Testis (tissue), 2 donors: ENCODE measurements at regions not wholly inside any gene's neighbourhood (a gene's known extent, or its start where the extent isn't known, plus 50 kb on each side); places are given as distances from the start of the nearest gene placed in this dataset.

Source experiments
- DNase-seq: peaks from one replicate; pipeline ENCODE4 v3.0.0-alpha.2; 2019
- H3K27ac ChIP-seq, 2 donors: fragments of 200-600 bp; sonication (generic); one replicate each; pipeline ENCODE4 v1.5.1; 2019
- H3K27me3 ChIP-seq: fragments of 200-600 bp; sonication (generic); one replicate; pipeline ENCODE4 v1.5.1; 2019
- H3K36me3 ChIP-seq: fragments of 200-600 bp; sonication (generic); one replicate; pipeline ENCODE4 v1.5.1; 2017; ENCODE audit warnings: low read depth; ENCODE audit errors: missing control alignments
- H3K4me1 ChIP-seq: fragments of 200-600 bp; sonication (generic); one replicate; pipeline ENCODE4 v1.5.1; 2019
- H3K4me3 ChIP-seq, 2 donors: fragments of 200-600 bp; sonication (generic); one replicate each; pipeline ENCODE4 v1.5.1; 2017 to 2019
- H3K9me3 ChIP-seq: fragments of 200-600 bp; sonication (generic); one replicate; pipeline ENCODE4 v1.5.1; 2017
- POLR2A ChIP-seq: fragments of 450-650 bp; IDR thresholded peaks from one replicate; pipeline ENCODE4 v1.6.1; 2017; ENCODE audit warnings: antibody characterized with exemption, mild to moderate bottlenecking, moderate library complexity
- WGBS, 2 donors: methylation state at CpG; one replicate each; pipeline ENCODE4 v1.1.5; 2018; 5-methylcytosine and 5-hydroxymethylcytosine counted together
- intact Hi-C: fragments of 100-400 bp; cut with DNase I; formaldehyde crosslinking; loops from one replicate; pipeline ENCODE4 v1.15.1; 2023; ENCODE audit warnings: low total_unique reads
- TF ChIP-seq, protein P1 (sequence below), 3 experiments: fragments of 450-650 bp in 2 of 3; fragments of 200-600 bp in 1 of 3; sonication (generic) in 1 of 3; IDR thresholded peaks; one replicate each; pipeline ENCODE4 v1.5.1; 2016 to 2019; ENCODE audit warnings: antibody characterized with exemption in 3 of 3, mild to moderate bottlenecking in 2 of 3, moderate library complexity in 1 of 3

DNA sequence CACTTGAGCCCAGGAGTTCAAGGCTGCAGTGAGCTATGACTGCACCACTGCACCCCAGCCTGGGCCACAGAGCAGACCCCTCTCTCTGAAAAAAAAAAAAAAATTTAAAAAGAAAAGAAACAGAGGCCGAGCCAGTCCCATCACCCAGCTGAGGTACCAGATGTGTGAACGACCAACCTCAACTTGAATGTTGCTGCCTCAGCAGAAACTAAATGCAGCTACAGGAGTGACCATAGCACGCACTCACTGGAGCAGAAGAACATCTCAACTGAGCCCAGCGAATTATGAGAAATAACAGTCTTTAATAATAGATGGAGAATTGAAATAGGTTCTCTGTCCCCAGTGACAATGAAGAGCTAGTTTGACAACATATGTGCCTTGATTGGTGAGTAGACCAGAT is 53.1 kb upstream of the ST8SIA6 start:
- intact Hi-C loops = no loop called here
- no peak overlapping the region for H3K4me3 ChIP-seq
- no peaks in the 10 kb centered on the region for H3K36me3 ChIP-seq
- H3K4me1 ChIP-seq = no peaks in the 10 kb centered on the region
- H3K27me3 ChIP-seq = no peaks in the 10 kb centered on the region
- H3K27ac ChIP-seq = no peak overlapping the region
- DNase-seq = no peak
- no peaks in the 10 kb centered on the region for H3K9me3 ChIP-seq
- no peak for TF ChIP-seq POLR2A
- TF ChIP-seq, protein P1, sequence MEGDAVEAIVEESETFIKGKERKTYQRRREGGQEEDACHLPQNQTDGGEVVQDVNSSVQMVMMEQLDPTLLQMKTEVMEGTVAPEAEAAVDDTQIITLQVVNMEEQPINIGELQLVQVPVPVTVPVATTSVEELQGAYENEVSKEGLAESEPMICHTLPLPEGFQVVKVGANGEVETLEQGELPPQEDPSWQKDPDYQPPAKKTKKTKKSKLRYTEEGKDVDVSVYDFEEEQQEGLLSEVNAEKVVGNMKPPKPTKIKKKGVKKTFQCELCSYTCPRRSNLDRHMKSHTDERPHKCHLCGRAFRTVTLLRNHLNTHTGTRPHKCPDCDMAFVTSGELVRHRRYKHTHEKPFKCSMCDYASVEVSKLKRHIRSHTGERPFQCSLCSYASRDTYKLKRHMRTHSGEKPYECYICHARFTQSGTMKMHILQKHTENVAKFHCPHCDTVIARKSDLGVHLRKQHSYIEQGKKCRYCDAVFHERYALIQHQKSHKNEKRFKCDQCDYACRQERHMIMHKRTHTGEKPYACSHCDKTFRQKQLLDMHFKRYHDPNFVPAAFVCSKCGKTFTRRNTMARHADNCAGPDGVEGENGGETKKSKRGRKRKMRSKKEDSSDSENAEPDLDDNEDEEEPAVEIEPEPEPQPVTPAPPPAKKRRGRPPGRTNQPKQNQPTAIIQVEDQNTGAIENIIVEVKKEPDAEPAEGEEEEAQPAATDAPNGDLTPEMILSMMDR (IDR thresholded peaks at IDR 0.05) = no peak
- WGBS, 2 donors = 88 to 94% methylated on average over 4 of the region's 4 CpGs

DNA sequence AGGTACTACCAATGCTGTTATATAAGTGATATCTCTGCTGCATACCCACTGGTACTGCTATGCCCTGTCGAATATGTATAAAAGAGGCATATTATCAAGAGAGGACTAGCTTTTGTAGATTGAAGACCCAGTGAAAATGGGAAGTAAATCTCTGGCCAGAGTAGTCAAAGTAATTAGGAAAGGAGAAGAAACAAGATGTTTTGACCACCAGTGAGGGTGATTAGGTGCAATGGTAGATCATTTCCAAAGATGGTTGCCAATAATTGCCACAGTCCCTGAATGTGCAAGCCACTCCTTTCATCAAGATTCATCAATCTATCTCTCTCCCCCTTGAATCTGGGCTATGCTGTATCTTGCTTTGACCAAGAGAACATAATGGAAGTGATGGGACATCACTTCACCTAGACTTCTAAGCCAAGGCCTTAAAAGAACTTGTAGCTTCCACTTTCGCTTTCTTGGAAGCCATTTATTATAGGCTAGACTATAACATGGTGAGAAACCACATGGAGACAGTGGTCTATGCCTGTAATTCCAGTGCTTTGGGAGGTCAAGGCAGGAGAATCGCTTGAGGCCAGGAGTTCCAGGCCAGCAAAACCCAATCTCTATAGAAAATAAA is 52.6 kb upstream of the ST8SIA6 start:
- Histone ChIP-seq H3K36me3 (no peaks in the 10 kb centered on the region), H3K27me3 (no peaks in the 10 kb centered on the region), H3K27ac (no peak overlapping the region), H3K4me3 (no peak overlapping the region), H3K9me3 (no peaks in the 10 kb centered on the region), H3K4me1 (no peaks in the 10 kb centered on the region)
- no peak for DNase-seq
- intact Hi-C loops = no loop called here
- WGBS, 2 donors = 90 to 98% methylated on average over 3 of the region's 3 CpGs
- TF ChIP-seq, protein P1 (IDR thresholded peaks at IDR 0.05) = no peak
- no peak for TF ChIP-seq POLR2A

DNA sequence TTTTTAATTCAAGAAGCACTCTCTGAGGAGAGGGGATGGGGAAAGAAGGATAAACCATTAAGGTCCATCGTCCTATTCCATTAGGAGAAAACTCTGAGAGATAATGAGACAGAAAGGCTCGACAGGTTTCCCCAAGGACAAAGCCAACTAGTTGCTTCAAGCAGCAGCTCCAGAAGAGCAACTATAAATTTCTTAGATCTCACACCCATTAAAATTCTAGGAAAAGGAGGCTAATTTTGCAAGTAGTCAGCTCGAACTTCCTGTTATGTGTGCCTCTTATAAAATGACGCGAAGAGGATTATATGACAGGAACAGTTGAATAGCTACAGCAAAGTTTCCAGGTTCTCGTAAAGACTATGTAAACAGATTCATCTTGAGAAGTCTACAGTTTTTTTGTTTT is 52.0 kb upstream of the ST8SIA6 start:
- H3K4me3 ChIP-seq = no peak overlapping the region
- 75% methylated on average over 6 of the region's 6 CpGs for WGBS, 2 donors
- DNase-seq = no peak
- no peak overlapping the region for H3K27ac ChIP-seq
- no peaks in the 10 kb centered on the region for H3K9me3 ChIP-seq
- intact Hi-C loops = no loop called here
- no peaks in the 10 kb centered on the region for H3K36me3 ChIP-seq
- no peaks in the 10 kb centered on the region for H3K27me3 ChIP-seq
- TF ChIP-seq, protein P1 (IDR thresholded peaks at IDR 0.05) = no peak
- no peak for TF ChIP-seq POLR2A
- no peaks in the 10 kb centered on the region for H3K4me1 ChIP-seq

DNA sequence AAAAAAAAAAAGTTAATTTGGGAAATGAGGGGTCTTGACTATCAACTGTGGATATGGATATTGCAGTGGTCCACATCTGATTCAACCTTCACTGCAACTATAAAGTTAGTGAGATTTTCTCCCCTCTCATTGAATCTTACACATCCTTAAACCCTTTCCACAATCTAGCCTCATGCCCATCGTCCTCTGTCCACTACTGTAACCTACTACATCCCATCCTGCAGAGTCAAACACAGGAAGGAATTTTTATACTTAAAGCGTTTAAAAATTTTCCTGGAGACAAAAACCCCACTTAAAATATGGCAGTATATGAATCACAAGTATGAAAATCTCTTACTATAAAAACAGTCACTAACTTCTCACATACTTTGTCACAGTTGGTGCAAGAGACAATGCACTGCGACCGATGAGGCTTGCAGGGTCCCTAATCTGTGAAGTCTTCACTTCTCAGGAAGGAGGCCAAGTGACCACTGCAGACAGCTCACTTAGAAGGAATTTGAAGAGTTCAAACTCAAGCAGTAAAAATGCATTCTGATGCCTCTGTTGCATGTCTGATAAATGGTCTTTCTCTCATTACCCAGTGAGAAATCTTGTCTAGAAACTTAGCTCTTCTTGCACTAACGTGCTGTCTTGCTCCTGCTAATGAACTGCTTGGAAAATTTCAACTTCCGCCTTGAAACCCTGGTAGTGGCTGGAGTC is 50.3 kb upstream of the ST8SIA6 start:
- H3K4me1 ChIP-seq = no peaks in the 10 kb centered on the region
- H3K36me3 ChIP-seq = no peaks in the 10 kb centered on the region
- no peak overlapping the region for H3K4me3 ChIP-seq
- DNase-seq = no peak
- no peaks in the 10 kb centered on the region for H3K9me3 ChIP-seq
- TF ChIP-seq, protein P1 (IDR thresholded peaks at IDR 0.05) = no peak
- no peak for TF ChIP-seq POLR2A
- WGBS, 2 donors = 78 to 83% methylated on average over 6 of the region's 6 CpGs
- H3K27me3 ChIP-seq = no peaks in the 10 kb centered on the region
- H3K27ac ChIP-seq = no peak overlapping the region
- intact Hi-C loops = no loop called here
